ENCODE measurements at regions not wholly inside any gene's neighbourhood (a gene's known extent, or its start where the extent isn't known, plus 50 kb on each side); places are given as distances from the start of the nearest gene placed in this dataset.

GRCh38 chr5:51230336-51230735 is 152.9 kb upstream of the ISL1 start (continued):
- TF ChIP-seq ZNF462 (CRISPR knock-in tag; IDR thresholded peaks at IDR 0.05) = no peak
- no peak for TF ChIP-seq POLR2AphosphoS5 (IDR thresholded peaks at IDR 0.05; ENCODE audit: low read depth)

- ATAC-seq = no peak
Observed at GRCh38 chr5:51242456-51242855, 140.8 kb upstream of the ISL1 start.

More at GRCh38 chr5:51242456-51242855, 140.8 kb upstream of the ISL1 start:
- H3K4me3 ChIP-seq = no peak overlapping the region
- TF ChIP-seq STAT1 (IDR thresholded peaks at IDR 0.05; ENCODE audit: unreplicated experiment) (no peak), ETS1 (IDR thresholded peaks at IDR 0.05) (no peak), REST (IDR thresholded peaks at IDR 0.05; ENCODE audit: unreplicated experiment) (no peak), CREB1 (CRISPR knock-in tag; IDR thresholded peaks at IDR 0.05; ENCODE audit: low read depth) (no peak), ZNF331 (CRISPR knock-in tag; IDR thresholded peaks at IDR 0.05; ENCODE audit: low read depth) (no peak)
- no peak overlapping the region for H3K4me2 ChIP-seq
- Mint-ChIP-seq H3K36me3 (ENCODE audit: low read depth) (no peaks in the 10 kb centered on the region), H3K4me3 (no peak overlapping the region), H3K27ac (no peak overlapping the region), H3K27me3 (ENCODE audit: insufficient read depth, low read depth, poor library complexity) (no peaks in the 10 kb centered on the region), H3K4me1 (no peaks in the 10 kb centered on the region), H3K9me3 (no peaks in the 10 kb centered on the region)
- no peak for DNase-seq (ENCODE audit: low spot score)
- no peak overlapping the region for H2AFZ ChIP-seq
- no peaks in the 10 kb centered on the region for H3K79me2 ChIP-seq (replicated peaks; ENCODE audit: insufficient read depth)
- no peaks in the 10 kb centered on the region for H3K27me3 ChIP-seq (ENCODE audit: insufficient read depth)
- no peaks in the 10 kb centered on the region for H3F3A ChIP-seq (replicated peaks; ENCODE audit: low read depth)
- H3K4me1 ChIP-seq (ENCODE audit: insufficient read depth) = no peaks in the 10 kb centered on the region
- H3K9me2 ChIP-seq (ENCODE audit: insufficient read depth) = no peaks in the 10 kb centered on the region
- H3K27ac ChIP-seq (ENCODE audit: low read depth) = no peak overlapping the region
- H4K20me1 ChIP-seq (replicated peaks; ENCODE audit: insufficient read depth) = no peaks in the 10 kb centered on the region
- no peaks in the 10 kb centered on the region for H3K36me3 ChIP-seq (ENCODE audit: insufficient read depth)

Measured in GM23338 (cell line).